Right lung (tissue), 2 donors: ENCODE measurements at regions not wholly inside any gene's neighbourhood (a gene's known extent, or its start where the extent isn't known, plus 50 kb on each side); places are given as distances from the start of the nearest gene placed in this dataset.
"Not testable (repeated sequence)": the region's sequence is repeated elsewhere in the genome, so short reads cannot be mapped to it uniquely, and the experiment has no call there.

Experiments
- DNase-seq, 2 donors: peaks; one replicate each; pipeline ENCODE4 v3.0.0-alpha.2; 2013

DNA sequence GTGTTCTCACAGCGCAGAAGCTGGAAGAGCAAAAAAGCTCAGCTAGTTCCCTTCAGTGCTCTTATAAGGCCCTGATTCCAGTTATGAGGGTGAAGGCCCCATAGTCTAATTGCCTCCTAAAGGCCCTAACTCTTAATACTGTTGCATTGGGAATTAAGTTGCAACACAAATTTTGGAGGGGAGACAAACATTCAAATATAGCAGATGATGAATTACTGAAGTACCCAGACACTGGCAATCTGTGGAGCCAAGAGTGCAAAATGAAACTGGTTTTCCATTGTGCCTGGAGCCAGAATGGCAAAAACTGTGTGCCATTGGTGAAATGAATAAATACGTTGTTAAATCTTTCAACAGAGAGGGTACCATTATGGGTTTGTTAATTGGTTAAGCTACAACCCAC, 356.0 kb downstream of the PPARGC1A start:
- DNase-seq: no peak

GRCh38 chr4:23516716-23517115, 373.1 kb downstream of the PPARGC1A start:
- no peak for DNase-seq

- DNase-seq: no peak
These were observed 385.8 kb downstream of the PPARGC1A start for GRCh38 chr4:23504083-23504482.

DNA sequence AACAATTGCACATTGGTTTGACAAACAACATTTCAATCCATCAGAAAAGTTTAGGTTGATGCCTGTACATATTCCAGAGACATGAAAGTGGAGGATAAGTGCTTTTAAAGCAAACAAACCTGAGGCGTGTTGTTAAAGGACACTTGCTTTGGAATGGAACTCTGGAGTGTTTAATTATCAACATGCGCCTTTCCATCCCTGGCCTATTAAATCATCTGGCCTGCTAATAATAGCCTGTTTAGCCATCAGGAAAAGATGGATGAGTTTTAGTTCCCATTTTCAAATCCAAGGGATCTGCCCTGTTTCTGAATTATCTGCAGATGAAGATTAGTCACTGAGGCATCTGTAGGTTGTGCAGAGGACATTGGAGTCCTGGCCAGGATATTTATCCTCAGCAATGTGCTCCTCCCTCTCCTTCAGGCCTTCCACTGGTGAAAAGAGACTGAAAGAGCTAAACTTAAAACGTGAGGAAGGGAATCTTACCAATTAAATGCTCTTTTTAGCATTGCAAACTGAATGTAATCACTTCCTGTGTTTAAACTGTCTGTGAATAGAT, 388.9 kb downstream of the PPARGC1A start:
- no peak for DNase-seq

DNA sequence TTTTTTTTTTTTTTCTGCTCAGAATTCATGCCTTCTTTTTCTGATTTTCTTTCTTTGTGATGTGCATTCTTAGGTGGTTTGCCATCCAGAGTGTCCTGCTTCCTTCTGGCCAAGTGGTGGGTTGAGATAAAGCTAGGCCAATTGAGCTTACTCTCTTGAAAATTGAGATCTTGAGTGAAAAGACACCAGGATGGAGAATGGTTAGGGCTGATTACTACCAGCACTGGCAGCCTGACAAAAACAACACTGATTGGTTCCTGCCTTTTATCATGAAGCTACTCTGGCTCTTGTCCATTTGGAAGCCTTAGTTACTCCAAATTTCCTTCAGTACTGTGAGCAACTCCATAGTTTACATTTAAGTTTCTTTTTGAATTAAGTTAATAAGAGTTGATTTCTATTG, 404.0 kb downstream of the PPARGC1A start:
- peak in 1 of 2 donors; percentile 17 for DNase-seq

DNA sequence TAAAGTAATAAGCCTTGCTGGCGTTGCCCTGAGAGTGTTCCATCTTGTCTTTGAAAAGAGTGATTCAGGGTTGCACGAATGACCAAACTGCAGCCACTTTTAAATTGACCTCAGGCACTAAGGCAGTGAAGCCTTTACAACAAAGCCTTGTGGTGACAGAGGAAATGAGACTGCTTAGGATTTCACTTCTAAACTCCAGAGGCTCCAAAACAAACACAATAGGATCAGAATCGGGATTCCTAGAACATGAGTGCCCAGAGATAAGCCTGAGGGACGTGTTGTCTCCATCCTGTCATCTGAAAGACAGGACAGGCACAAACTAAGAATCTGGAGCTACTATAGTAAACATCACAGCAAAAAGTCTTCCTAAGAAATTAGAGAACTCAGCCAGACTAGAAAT, 405.2 kb downstream of the PPARGC1A start:
- DNase-seq: peak in 1 of 2 donors; percentile 19

DNA sequence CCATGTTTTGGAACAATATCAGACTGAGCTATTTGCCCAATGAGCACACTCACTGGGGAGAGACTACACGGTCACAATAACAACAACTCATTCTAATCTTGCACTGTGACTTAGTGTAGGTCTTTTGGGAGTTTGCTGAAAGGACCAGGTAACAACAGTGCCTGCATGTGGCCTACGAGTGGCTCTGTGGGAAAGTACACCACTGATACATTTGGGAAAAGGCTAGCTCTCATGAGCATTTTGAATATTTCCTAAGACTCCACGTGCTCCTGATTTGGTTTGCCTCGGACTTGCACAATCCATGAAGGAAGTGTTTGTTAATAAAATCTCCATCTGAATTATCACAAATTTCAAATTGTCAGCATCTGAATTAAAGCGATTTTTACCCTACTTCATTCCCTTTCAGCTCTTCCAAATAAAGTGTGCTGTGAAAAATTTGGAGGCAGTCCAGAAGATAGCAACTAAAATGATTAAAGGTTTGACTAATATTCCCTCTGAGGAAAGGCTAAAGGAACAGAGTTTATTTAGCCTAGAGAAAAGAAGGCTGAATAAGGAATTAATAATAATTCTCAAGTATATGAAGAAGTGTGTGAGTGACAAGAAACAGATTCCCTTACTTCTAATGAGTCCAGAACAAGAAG, 406.4 kb downstream of the PPARGC1A start:
- DNase-seq: peak; percentile 79 to 80

DNA sequence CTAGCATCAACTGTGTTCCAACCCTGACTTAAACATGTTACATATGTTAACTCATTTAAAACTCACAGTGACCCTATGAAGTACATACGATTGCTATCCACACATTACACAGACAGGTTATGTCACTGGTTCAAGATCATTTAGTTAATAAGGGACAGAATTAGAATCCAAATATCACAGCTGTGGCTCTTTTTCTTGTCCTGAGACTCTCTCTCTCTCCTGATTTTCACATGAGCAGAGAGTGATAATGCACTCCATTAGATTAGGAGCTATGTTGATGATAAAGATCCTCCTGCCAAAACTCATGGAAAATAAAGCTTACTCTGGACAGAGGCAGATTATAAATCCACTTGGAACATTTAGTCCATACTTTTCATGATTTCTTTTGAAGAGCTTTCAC, 408.3 kb downstream of the PPARGC1A start:
- peak in 1 of 2 donors; percentile 27 for DNase-seq

- DNase-seq: no peak
These were observed 411.9 kb downstream of the PPARGC1A start for GRCh38 chr4:23477905-23478304.

- DNase-seq: no peak
These were observed 413.2 kb downstream of the PPARGC1A start for GRCh38 chr4:23476515-23477090.

GRCh38 chr4:23463071-23463470, 426.8 kb downstream of the PPARGC1A start:
- DNase-seq: no peak

- no peak for DNase-seq
These were observed 431.8 kb downstream of the PPARGC1A start for GRCh38 chr4:23458054-23458453.

- no peak for DNase-seq
These were observed 433.0 kb downstream of the PPARGC1A start for GRCh38 chr4:23456864-23457263.

GRCh38 chr4:23455456-23456158, 434.2 kb downstream of the PPARGC1A start:
- DNase-seq: peak; percentile 69 to 73

- DNase-seq: no peak
These were observed 448.2 kb downstream of the PPARGC1A start for GRCh38 chr4:23441530-23442069.

GRCh38 chr4:23438764-23439163, 451.1 kb downstream of the PPARGC1A start:
- no peak for DNase-seq

DNA sequence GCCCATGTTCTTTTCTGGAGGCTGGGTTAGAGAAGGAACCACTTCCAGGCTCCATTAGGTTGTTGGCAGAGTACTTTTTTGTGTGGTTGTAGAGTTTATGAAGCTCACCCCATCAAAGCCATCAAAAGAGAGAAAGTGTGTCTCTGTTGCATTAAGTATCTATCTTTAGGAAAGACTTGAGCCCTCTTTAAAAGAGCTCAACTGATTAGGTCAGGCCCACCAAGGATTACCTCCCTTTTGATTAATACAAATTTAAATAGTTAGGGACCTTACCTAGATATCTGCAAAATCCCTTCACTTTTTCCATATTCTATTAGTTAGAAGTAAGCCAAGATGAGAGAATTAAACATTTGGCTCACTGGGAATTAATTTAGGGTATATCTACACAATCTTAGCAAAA, 460.4 kb downstream of the PPARGC1A start:
- DNase-seq: no peak

GRCh38 chr4:23425570-23425969, 464.3 kb downstream of the PPARGC1A start:
- DNase-seq: no peak

DNA sequence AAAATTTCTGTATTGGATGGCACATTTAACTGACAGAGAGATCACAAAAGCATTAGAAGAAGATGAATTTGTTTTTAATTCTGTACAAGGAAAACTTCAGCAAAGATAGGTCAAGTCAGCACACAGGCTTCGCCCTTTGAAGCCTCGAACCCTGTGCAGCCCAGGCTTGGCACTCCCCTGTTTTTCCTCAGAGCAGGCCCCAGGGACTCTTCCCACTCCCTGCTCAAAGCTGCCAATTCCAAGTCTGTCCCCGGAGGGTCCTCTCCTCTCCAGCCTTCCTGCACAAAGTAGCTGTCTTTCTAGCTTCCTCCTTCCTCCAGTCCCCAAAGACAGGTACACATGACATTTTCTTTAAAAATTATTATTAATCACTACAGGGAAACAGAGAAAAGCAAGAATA, 466.3 kb downstream of the PPARGC1A start:
- no peak for DNase-seq

DNA sequence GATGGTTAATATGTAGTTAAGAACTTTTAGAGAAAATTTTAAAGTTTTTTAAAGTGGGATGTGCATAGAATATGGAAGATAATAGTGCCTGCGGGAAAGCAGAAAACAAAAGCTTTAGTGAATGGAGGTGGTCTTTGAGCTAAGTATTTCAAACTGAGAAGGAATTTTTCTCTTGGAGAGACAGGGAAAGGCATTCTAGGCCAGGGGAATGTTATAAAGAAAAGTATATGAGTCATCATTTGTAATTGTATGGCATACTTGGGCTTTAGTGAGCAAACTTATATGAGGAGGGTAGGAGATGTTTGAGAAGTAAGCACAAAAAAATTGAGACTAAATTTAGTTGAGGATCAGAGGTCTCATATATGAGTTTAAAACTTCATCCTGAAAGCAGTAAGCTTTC, 467.0 kb downstream of the PPARGC1A start:
- DNase-seq: no peak

- no peak for DNase-seq
These were observed 476.2 kb downstream of the PPARGC1A start for GRCh38 chr4:23413631-23414030.

DNA sequence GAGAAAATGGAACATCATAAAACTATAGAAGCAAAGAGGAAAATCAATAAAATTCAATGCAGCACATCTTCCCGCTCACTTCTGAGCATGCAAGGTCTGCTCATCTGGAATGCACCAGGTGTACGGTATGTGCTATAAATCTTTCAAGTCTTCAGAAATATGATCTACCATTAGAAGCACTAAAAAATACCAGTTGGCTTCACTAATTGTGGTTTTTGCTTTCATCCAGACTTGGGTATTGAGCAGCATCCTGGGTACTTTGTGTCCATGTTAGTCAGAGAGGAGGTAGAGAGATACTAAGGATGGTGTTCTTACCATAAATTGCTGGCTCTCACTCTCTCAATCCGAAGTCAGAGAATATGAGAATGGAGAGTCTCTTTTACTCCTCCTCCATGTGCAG, 477.1 kb downstream of the PPARGC1A start:
- DNase-seq: no peak

DNA sequence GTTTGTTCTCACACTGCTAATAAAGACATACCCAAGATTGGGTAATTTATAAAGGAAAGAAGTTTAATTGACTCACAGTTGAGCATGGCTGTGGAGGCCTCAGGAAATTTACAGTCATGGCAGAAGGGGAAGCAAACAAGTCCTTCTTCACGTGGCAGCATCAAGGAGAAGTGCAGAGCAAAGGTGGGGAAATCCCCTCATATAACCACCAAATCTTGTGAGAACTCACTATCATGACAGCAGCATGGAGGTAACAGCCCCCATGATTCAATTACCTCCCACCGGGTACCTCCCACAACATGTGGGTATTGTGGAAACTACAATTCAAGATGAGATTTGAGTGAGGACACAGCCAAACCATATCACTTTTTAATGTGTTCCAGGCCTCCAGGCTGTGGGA, 480.9 kb downstream of the PPARGC1A start:
- DNase-seq: not testable (repeated sequence)
